G401 (cell line): ENCODE measurements at regions not wholly inside any gene's neighbourhood (a gene's known extent, or its start where the extent isn't known, plus 50 kb on each side); places are given as distances from the start of the nearest gene placed in this dataset.

ENCODE experiments used
- DNase-seq: peaks from one replicate; pipeline ENCODE4 v3.0.0-alpha.2; 2015; ENCODE audit warnings: low spot score
- in situ Hi-C: cut with HindIII; loops from 2 replicates; pipeline ENCODE4 v1.10.0; 2016; ENCODE audit warnings: low sequenced_read_pairs, mixed read lengths

GRCh38 chr10:111973306-111973705 is 210.3 kb downstream of the GPAM start:
- in situ Hi-C loops = no loop called here
- DNase-seq = no peak

GRCh38 chr10:111973826-111974225 is 209.7 kb downstream of the GPAM start:
- DNase-seq = no peak
- in situ Hi-C loops = no loop called here

- in situ Hi-C loops = no loop called here
- DNase-seq = no peak
Observed at GRCh38 chr10:111974325-111974724, 209.2 kb downstream of the GPAM start.

GRCh38 chr10:111976557-111976956 is 207.0 kb downstream of the GPAM start:
- DNase-seq = no peak
- in situ Hi-C loops = no loop called here

GRCh38 chr10:111984057-111984456 is 199.5 kb downstream of the GPAM start:
- DNase-seq = peak; percentile 46
- in situ Hi-C loops = no loop called here

GRCh38 chr10:111986079-111986478 is 197.5 kb downstream of the GPAM start:
- no peak for DNase-seq
- in situ Hi-C loops = no loop called here

GRCh38 chr10:111988646-111989045 is 194.9 kb downstream of the GPAM start:
- no peak for DNase-seq
- in situ Hi-C loops = no loop called here

- peak; percentile 82 for DNase-seq
- in situ Hi-C loops = no loop called here
Observed at GRCh38 chr10:111989136-111989911, 194.2 kb downstream of the GPAM start.

GRCh38 chr10:111990734-111991133 is 192.8 kb downstream of the GPAM start:
- peak; percentile 36 for DNase-seq
- in situ Hi-C loops = no loop called here

- DNase-seq = no peak
- in situ Hi-C loops = no loop called here
Observed at GRCh38 chr10:111993321-111993720, 190.2 kb downstream of the GPAM start.

GRCh38 chr10:111993872-111994426 is 189.6 kb downstream of the GPAM start:
- no peak for DNase-seq
- in situ Hi-C loops = no loop called here

- no peak for DNase-seq
- in situ Hi-C loops = no loop called here
Observed at GRCh38 chr10:111996103-111996502, 187.5 kb downstream of the GPAM start.

- DNase-seq = no peak
- in situ Hi-C loops = no loop called here
Observed at GRCh38 chr10:111998728-111999127, 184.8 kb downstream of the GPAM start.

- DNase-seq = no peak
- in situ Hi-C loops = no loop called here
Observed at GRCh38 chr10:111999205-111999914, 184.2 kb downstream of the GPAM start.

- in situ Hi-C loops = no loop called here
- no peak for DNase-seq
Observed at GRCh38 chr10:111999915-112000302, 183.7 kb downstream of the GPAM start.

GRCh38 chr10:112000466-112000865 is 183.1 kb downstream of the GPAM start:
- DNase-seq = no peak
- in situ Hi-C loops = no loop called here

- DNase-seq = no peak
- in situ Hi-C loops = no loop called here
Observed at GRCh38 chr10:112002206-112002605, 181.4 kb downstream of the GPAM start.

- in situ Hi-C loops = no loop called here
- no peak for DNase-seq
Observed at GRCh38 chr10:112004075-112004474, 179.5 kb downstream of the GPAM start.

- no peak for DNase-seq
- in situ Hi-C loops = no loop called here
Observed at GRCh38 chr10:112005044-112005443, 178.5 kb downstream of the GPAM start.

GRCh38 chr10:112006407-112006806 is 177.2 kb downstream of the GPAM start:
- in situ Hi-C loops = no loop called here
- DNase-seq = no peak
